Trophoblast cell (in vitro differentiated cells and primary cell): ENCODE measurements at regions not wholly inside any gene's neighbourhood (a gene's known extent, or its start where the extent isn't known, plus 50 kb on each side); places are given as distances from the start of the nearest gene placed in this dataset.

Experiments used
- DNase-seq, 2 donors: peaks; one replicate each; pipeline ENCODE4 v3.0.0-alpha.2; 2016
- H2AFZ ChIP-seq: 2 replicates; pipeline ENCODE4 v1.6.1; 2013; ENCODE audit warnings: low read length, moderate library complexity, mild to moderate bottlenecking; ENCODE audit not compliant: insufficient read depth, poor library complexity
- H2AK5ac ChIP-seq: 2 replicates; pipeline ENCODE4 v1.6.1; 2013; ENCODE audit warnings: mild to moderate bottlenecking, low read length
- H2BK120ac ChIP-seq: 2 replicates; pipeline ENCODE4 v1.6.1; 2013; ENCODE audit warnings: low read length, mild to moderate bottlenecking, moderate library complexity; ENCODE audit not compliant: insufficient read depth, poor library complexity
- H2BK12ac ChIP-seq: 2 replicates; pipeline ENCODE4 v1.6.1; 2013; ENCODE audit warnings: mild to moderate bottlenecking, low read length, moderate library complexity
- H2BK5ac ChIP-seq: 2 replicates; pipeline ENCODE4 v1.6.1; 2013; ENCODE audit warnings: low read length, low read depth, moderate library complexity, mild to moderate bottlenecking; ENCODE audit not compliant: poor library complexity
- H3K14ac ChIP-seq: 2 replicates; pipeline ENCODE4 v1.6.1; 2013; ENCODE audit warnings: mild to moderate bottlenecking, low read length
- H3K18ac ChIP-seq: 2 replicates; pipeline ENCODE4 v1.6.1; 2013; ENCODE audit warnings: mild to moderate bottlenecking, low read length
- H3K23ac ChIP-seq: 2 replicates; pipeline ENCODE4 v1.6.1; 2013; ENCODE audit warnings: low read length
- H3K27ac ChIP-seq: 2 replicates; pipeline ENCODE4 v1.5.1; 2013; ENCODE audit warnings: low read depth, mild to moderate bottlenecking, inconsistent platforms, low read length, moderate library complexity
- H3K27me3 ChIP-seq: 2 replicates; pipeline ENCODE4 v1.6.1; 2013; ENCODE audit warnings: inconsistent platforms, mild to moderate bottlenecking, low read length, moderate library complexity; ENCODE audit not compliant: insufficient read depth
- H3K36me3 ChIP-seq, 2 experiments: 1 replicate in 1 of 2; 2 replicates in 1 of 2; pipeline ENCODE4 v1.6.1; 2013; ENCODE audit warnings: low read length in 2 of 2, mild to moderate bottlenecking in 2 of 2, moderate library complexity in 1 of 2; ENCODE audit not compliant: insufficient read depth in 2 of 2, control insufficient read depth in 1 of 2
- H3K4ac ChIP-seq: 2 replicates; pipeline ENCODE4 v1.6.1; 2013; ENCODE audit warnings: low read depth, mild to moderate bottlenecking, low read length, moderate library complexity
- H3K4me1 ChIP-seq, 2 experiments: 1 replicate in 1 of 2; 2 replicates in 1 of 2; pipeline ENCODE4 v1.6.1; 2013; ENCODE audit warnings: low read length in 2 of 2, mild to moderate bottlenecking in 2 of 2, moderate library complexity in 1 of 2; ENCODE audit not compliant: insufficient read depth in 2 of 2, control insufficient read depth in 1 of 2
- H3K4me2 ChIP-seq: 2 replicates; pipeline ENCODE4 v1.6.1; 2013; ENCODE audit warnings: inconsistent platforms, mild to moderate bottlenecking, low read length, moderate library complexity
- H3K4me3 ChIP-seq: 2 replicates; pipeline ENCODE4 v1.5.1; 2013; ENCODE audit warnings: mild to moderate bottlenecking, low read depth, low read length, inconsistent platforms
- H3K79me1 ChIP-seq: one replicate; pipeline ENCODE4 v1.6.1; 2013; ENCODE audit warnings: low read length
- H3K79me2 ChIP-seq: 2 replicates; pipeline ENCODE4 v1.6.1; 2013; ENCODE audit warnings: low read length, mild to moderate bottlenecking; ENCODE audit not compliant: control insufficient read depth, insufficient read depth, poor library complexity
- H3K9ac ChIP-seq: 2 replicates; pipeline ENCODE4 v1.6.1; 2013; ENCODE audit warnings: mild to moderate bottlenecking, low read length
- H3K9me3 ChIP-seq: 2 replicates; pipeline ENCODE4 v1.6.1; 2013; ENCODE audit warnings: low read depth, mild to moderate bottlenecking, control low read depth, inconsistent platforms, low read length; ENCODE audit not compliant: insufficient read depth
- H4K12ac ChIP-seq: 2 replicates; pipeline ENCODE4 v1.6.1; 2013; ENCODE audit warnings: low read depth, mild to moderate bottlenecking, low read length, moderate library complexity
- H4K8ac ChIP-seq: 2 replicates; pipeline ENCODE4 v1.6.1; 2013; ENCODE audit warnings: low read depth, mild to moderate bottlenecking, low read length, moderate library complexity
- H4K91ac ChIP-seq: one replicate; pipeline ENCODE4 v1.6.1; 2013; ENCODE audit warnings: low read depth, mild to moderate bottlenecking, low read length, moderate library complexity
- WGBS: extraction: QIAGEN DNeasy Blood & Tissue Kit; methylation state at CpG from one replicate; pipeline ENCODE4 v1.1.7; 2013; ENCODE audit warnings: missing lambda C conversion rate; ENCODE audit not compliant: insufficient read length, insufficient coverage; ENCODE audit errors: extremely low coverage; 5-methylcytosine and 5-hydroxymethylcytosine counted together

DNA sequence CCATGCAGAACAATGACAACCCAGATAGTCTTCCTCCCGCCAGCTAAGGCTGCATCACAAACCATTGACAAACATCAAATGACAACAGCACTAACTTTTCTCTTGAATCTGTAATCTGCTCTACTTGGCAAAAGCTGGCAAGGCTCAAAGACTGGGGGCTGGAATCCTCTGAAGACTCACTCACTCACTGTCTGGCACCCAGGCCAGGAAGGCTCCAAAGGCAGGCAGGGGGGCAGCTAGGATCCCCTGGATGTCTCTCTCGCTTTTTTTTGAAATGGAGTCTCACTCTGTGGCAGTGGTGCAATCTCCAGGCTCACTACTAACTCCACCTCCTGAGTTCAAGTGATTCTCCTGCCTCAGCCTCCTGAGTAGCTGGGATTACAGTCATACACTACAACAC, 159.7 kb upstream of the GPR26 start:
- Histone ChIP-seq H3K79me2 (peaks cover under 1% of the 10 kb centered on the region), H3K18ac (no peak overlapping the region), H3K4me3 (no peak overlapping the region), H3K9me3 (no peaks in the 10 kb centered on the region), H3K14ac (no peak overlapping the region), H3K23ac (no peak overlapping the region), H3K36me3 (no peaks in the 10 kb centered on the region), H4K8ac (no peak overlapping the region), H3K79me1 (no peaks in the 10 kb centered on the region), H2AFZ (no peak overlapping the region), H2BK12ac (no peak overlapping the region), H4K12ac (no peak overlapping the region), H2AK5ac (no peak overlapping the region), H4K91ac (no peak overlapping the region), H3K27ac (no peak overlapping the region), H3K27me3 (no peaks in the 10 kb centered on the region), H3K4me1 (no peaks in the 10 kb centered on the region), H3K4ac (no peak overlapping the region), H2BK5ac (no peak overlapping the region), H2BK120ac (no peak overlapping the region), H3K4me2 (no peak overlapping the region), H3K9ac (no peak overlapping the region)
- WGBS = no CpG with 5 or more reads among the region's 2 CpGs
- DNase-seq = no peak

DNA sequence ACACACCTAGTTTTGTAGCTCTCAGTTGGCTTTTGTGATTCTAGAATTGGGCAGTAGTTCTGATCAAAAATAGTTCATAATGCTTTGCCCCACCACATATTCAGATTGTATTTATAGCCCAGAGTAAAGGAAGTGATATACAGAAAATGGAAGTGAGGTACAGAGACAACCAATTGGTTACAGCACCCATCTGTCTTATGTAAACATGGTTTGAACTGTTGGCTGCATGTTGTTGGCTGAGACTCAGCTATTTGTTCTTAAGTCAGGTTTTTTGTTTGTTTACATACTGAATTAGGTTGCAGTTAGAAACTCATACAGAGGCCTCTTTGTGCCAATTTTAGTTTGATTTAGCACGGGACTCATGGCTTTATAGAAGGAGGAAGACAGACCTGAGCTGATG, 158.9 kb upstream of the GPR26 start:
- Histone ChIP-seq H3K9me3 (no peaks in the 10 kb centered on the region), H3K4me1 (no peaks in the 10 kb centered on the region), H2BK120ac (no peak overlapping the region), H3K79me2 (peaks cover 3% of the 10 kb centered on the region), H3K14ac (no peak overlapping the region), H2AK5ac (no peak overlapping the region), H3K4me2 (no peak overlapping the region), H2BK5ac (no peak overlapping the region), H3K23ac (no peak overlapping the region), H4K91ac (no peak overlapping the region), H3K4ac (no peak overlapping the region), H3K27me3 (no peaks in the 10 kb centered on the region), H2AFZ (no peak overlapping the region), H4K12ac (no peak overlapping the region), H3K4me3 (no peak overlapping the region), H3K9ac (no peak overlapping the region), H3K27ac (no peak overlapping the region), H3K18ac (no peak overlapping the region), H2BK12ac (no peak overlapping the region), H4K8ac (no peak overlapping the region), H3K79me1 (no peaks in the 10 kb centered on the region), H3K36me3 (no peaks in the 10 kb centered on the region)
- WGBS = no CpG with 5 or more reads among the region's 1 CpG
- no peak for DNase-seq

DNA sequence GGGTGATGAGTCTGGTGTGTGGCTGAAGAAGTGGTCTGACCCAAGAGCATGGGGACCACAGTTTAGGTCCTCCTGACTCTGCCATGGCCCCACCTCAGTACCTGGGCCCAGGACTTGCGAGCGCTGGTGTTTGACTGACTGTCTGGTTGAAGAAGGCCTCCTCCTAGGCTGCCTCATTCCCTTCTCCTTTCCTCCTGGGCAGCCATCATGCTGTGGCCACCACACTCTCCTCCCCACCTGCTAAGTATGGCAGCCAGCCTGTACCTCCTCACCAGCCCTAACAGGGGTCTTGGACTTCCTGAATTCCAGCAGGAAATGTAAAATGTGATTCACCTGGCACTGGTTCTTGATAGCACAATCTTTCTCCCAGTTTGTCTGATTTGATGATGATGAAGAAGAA, 156.8 kb upstream of the GPR26 start:
- no peak overlapping the region for H3K9ac ChIP-seq

DNA sequence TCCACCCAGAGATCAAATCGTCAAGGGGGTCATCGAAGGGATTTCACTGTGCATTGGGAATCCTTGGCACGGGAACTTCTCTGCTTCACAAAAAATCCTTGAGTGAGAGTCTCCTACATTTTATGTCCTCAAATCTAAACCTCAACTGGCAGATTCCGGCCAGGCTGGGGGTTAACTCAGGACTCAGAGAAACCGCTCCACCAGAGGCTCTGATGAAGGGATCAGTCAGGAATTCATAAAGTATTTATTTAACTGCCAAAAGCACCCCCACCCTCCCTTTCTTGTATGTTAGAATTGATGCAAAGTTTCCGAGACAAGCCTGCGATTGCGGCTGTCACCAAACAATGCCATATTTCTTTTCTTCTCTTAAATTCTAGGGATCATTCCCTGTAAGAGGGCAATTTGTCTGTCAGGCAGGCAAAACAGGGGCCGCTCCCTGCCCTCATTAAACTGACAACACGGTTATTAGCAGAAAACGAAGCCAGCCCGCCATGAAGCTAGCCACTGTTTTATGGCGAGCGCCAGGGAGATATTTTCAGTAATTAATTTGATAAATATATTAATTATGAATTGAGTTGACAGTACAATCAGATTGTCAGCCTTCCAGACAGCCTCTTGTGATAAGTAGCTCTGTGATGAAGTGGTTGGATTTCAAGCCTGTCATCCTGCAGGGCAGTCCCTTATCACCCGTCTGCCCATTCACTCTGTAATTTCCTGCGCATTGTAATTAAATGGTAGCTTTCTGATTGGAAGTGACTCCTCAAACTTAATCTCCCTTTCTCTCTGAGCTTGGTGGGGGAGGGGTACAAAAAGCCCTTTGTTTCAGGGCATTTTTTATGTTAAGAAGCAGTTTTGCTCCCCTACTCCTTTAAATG, 153.0 kb upstream of the GPR26 start:
- Histone ChIP-seq H2BK120ac (no peak overlapping the region), H3K23ac (no peak overlapping the region), H2BK5ac (no peak overlapping the region), H3K79me2 (peaks cover 3% of the 10 kb centered on the region), H3K9ac (no peak overlapping the region), H4K8ac (no peak overlapping the region), H3K4me2 (no peak overlapping the region), H2AK5ac (no peak overlapping the region), H4K91ac (no peak overlapping the region), H3K18ac (no peak overlapping the region), H3K4me3 (no peak overlapping the region), H3K14ac (no peak overlapping the region), H3K9me3 (no peaks in the 10 kb centered on the region), H3K36me3 (no peaks in the 10 kb centered on the region), H3K27ac (no peak overlapping the region), H3K4me1 (no peaks in the 10 kb centered on the region), H3K4ac (no peak overlapping the region), H2AFZ (no peak overlapping the region), H2BK12ac (no peak overlapping the region), H3K79me1 (no peaks in the 10 kb centered on the region), H4K12ac (no peak overlapping the region), H3K27me3 (no peaks in the 10 kb centered on the region)
- no peak for DNase-seq
- WGBS = no CpG with 5 or more reads among the region's 16 CpGs

More for the DNA sequence above, 156.8 kb upstream of the GPR26 start:
- Histone ChIP-seq H2BK120ac (no peak overlapping the region), H2AFZ (no peak overlapping the region), H3K4me3 (no peak overlapping the region), H2AK5ac (no peak overlapping the region), H3K27me3 (no peaks in the 10 kb centered on the region), H2BK5ac (no peak overlapping the region), H3K4ac (no peak overlapping the region), H4K12ac (no peak overlapping the region), H3K14ac (no peak overlapping the region), H2BK12ac (no peak overlapping the region), H4K8ac (no peak overlapping the region), H4K91ac (no peak overlapping the region), H3K27ac (no peak overlapping the region), H3K18ac (no peak overlapping the region), H3K79me1 (no peaks in the 10 kb centered on the region), H3K36me3 (no peaks in the 10 kb centered on the region), H3K4me2 (no peak overlapping the region), H3K4me1 (no peaks in the 10 kb centered on the region), H3K79me2 (peaks cover 3% of the 10 kb centered on the region), H3K9me3 (no peaks in the 10 kb centered on the region), H3K23ac (no peak overlapping the region)
- no peak for DNase-seq
- no CpG with 5 or more reads among the region's 2 CpGs for WGBS
